H9 (cell line): ENCODE measurements at regions not wholly inside any gene's neighbourhood (a gene's known extent, or its start where the extent isn't known, plus 50 kb on each side); places are given as distances from the start of the nearest gene placed in this dataset.

Experiments used
- DNase-seq: peaks from one replicate; pipeline ENCODE4 v3.0.0-alpha.2; 2017
- H2AFZ ChIP-seq: one replicate; pipeline ENCODE4 v1.6.1; 2013; ENCODE audit warnings: mild to moderate bottlenecking, low read length, control low read depth, moderate library complexity
- H2AK5ac ChIP-seq: 2 replicates; pipeline ENCODE4 v1.6.1; 2013; ENCODE audit warnings: low read length, control low read depth, mixed read lengths; ENCODE audit not compliant: insufficient read length
- H2BK120ac ChIP-seq: one replicate; pipeline ENCODE4 v1.6.1; 2013; ENCODE audit warnings: low read depth, mild to moderate bottlenecking, low read length, control low read depth, inconsistent platforms; ENCODE audit not compliant: poor library complexity, severe bottlenecking
- H2BK12ac ChIP-seq: 2 replicates; pipeline ENCODE4 v1.6.1; 2013; ENCODE audit warnings: low read length, control low read depth, mixed read lengths, low read depth; ENCODE audit not compliant: insufficient read length
- H2BK15ac ChIP-seq: 2 replicates; pipeline ENCODE4 v1.6.1; 2013; ENCODE audit warnings: low read depth, low read length, control low read depth
- H2BK20ac ChIP-seq: one replicate; pipeline ENCODE4 v1.6.1; 2013; ENCODE audit warnings: low read depth, mild to moderate bottlenecking, low read length, control low read depth, inconsistent platforms; ENCODE audit not compliant: poor library complexity, severe bottlenecking
- H2BK5ac ChIP-seq: 2 replicates; pipeline ENCODE4 v1.6.1; 2013; ENCODE audit warnings: low read length, control low read depth, mixed read lengths; ENCODE audit not compliant: insufficient read length
- H3K14ac ChIP-seq: 2 replicates; pipeline ENCODE4 v1.6.1; 2013; ENCODE audit warnings: low read length, control low read depth; ENCODE audit not compliant: insufficient read depth
- H3K18ac ChIP-seq: 2 replicates; pipeline ENCODE4 v1.6.1; 2013; ENCODE audit warnings: low read depth, mild to moderate bottlenecking, mixed read lengths, low read length, control low read depth; ENCODE audit not compliant: insufficient read length
- H3K23ac ChIP-seq: 2 replicates; pipeline ENCODE4 v1.6.1; 2013; ENCODE audit warnings: low read length, control low read depth, mixed read lengths, low read depth; ENCODE audit not compliant: insufficient read length
- H3K23me2 ChIP-seq: 2 replicates; pipeline ENCODE4 v1.6.1; 2013; ENCODE audit warnings: low read depth, mild to moderate bottlenecking, mixed read lengths, low read length, control low read depth; ENCODE audit not compliant: insufficient read length, poor library complexity, severe bottlenecking
- H3K27ac ChIP-seq: 2 replicates; pipeline ENCODE4 v1.5.1; 2013; ENCODE audit warnings: low read length, control low read depth, mixed read lengths, low read depth; ENCODE audit not compliant: insufficient read length
- H3K27me3 ChIP-seq: 2 replicates; pipeline ENCODE4 v1.6.1; 2013; ENCODE audit warnings: low read length, control low read depth, inconsistent platforms; ENCODE audit not compliant: insufficient read depth
- H3K4ac ChIP-seq: 2 replicates; pipeline ENCODE4 v1.6.1; 2013; ENCODE audit warnings: low read depth, mild to moderate bottlenecking, control low read depth, inconsistent platforms, low read length, moderate library complexity
- H3K4me1 ChIP-seq: 2 replicates; pipeline ENCODE4 v1.6.1; 2013; ENCODE audit warnings: low read length, control low read depth, inconsistent platforms; ENCODE audit not compliant: insufficient read depth
- H3K4me2 ChIP-seq: 2 replicates; pipeline ENCODE4 v1.6.1; 2013; ENCODE audit warnings: low read length, control low read depth, mixed read lengths; ENCODE audit not compliant: insufficient read length, insufficient read depth
- H3K56ac ChIP-seq: 2 replicates; pipeline ENCODE4 v1.6.1; 2013; ENCODE audit warnings: low read depth, mild to moderate bottlenecking, mixed read lengths, low read length, control low read depth; ENCODE audit not compliant: insufficient read length
- H3K79me1 ChIP-seq: 2 replicates; pipeline ENCODE4 v1.6.1; 2013; ENCODE audit warnings: low read depth, mild to moderate bottlenecking, moderate library complexity, low read length, control low read depth, inconsistent platforms; ENCODE audit not compliant: insufficient read depth, poor library complexity, severe bottlenecking
- H3K79me2 ChIP-seq: 2 replicates; pipeline ENCODE4 v1.6.1; 2013; ENCODE audit warnings: low read length, control low read depth, inconsistent platforms; ENCODE audit not compliant: insufficient read depth
- H3K9ac ChIP-seq: 2 replicates; pipeline ENCODE4 v1.6.1; 2013; ENCODE audit warnings: low read length, control low read depth, mixed read lengths; ENCODE audit not compliant: insufficient read length; ENCODE audit errors: extremely low read depth
- H3K9me3 ChIP-seq: one replicate; pipeline ENCODE4 v1.6.1; 2013; ENCODE audit warnings: low read depth, low read length, inconsistent platforms; ENCODE audit not compliant: control insufficient read depth
- H3T11ph ChIP-seq: one replicate; pipeline ENCODE4 v1.6.1; 2013; ENCODE audit warnings: mild to moderate bottlenecking, low read length, control low read depth, inconsistent platforms
- H4K20me1 ChIP-seq: one replicate; pipeline ENCODE4 v1.6.1; 2013; ENCODE audit not compliant: control insufficient read depth, insufficient read length, insufficient read depth
- H4K5ac ChIP-seq: 2 replicates; pipeline ENCODE4 v1.6.1; 2013; ENCODE audit warnings: low read depth, mild to moderate bottlenecking, mixed read lengths, low read length, control low read depth; ENCODE audit not compliant: insufficient read length
- H4K8ac ChIP-seq: replicated peaks from 2 replicates; pipeline ENCODE4 v1.6.1; 2013; ENCODE audit warnings: low read length, control low read depth, mixed read lengths, low read depth; ENCODE audit not compliant: insufficient read length
- H4K91ac ChIP-seq: 2 replicates; pipeline ENCODE4 v1.6.1; 2013; ENCODE audit warnings: low read depth, mild to moderate bottlenecking, moderate library complexity, mixed read lengths, low read length, control low read depth; ENCODE audit not compliant: insufficient read length
- H3K27ac Mint-ChIP-seq, 3 experiments: 2 replicates in 2 of 3; 3 replicates in 1 of 3; pipeline ENCODE4 v1.8.0; 2020 to 2021; ENCODE audit warnings: mixed read lengths in 3 of 3, mild to moderate bottlenecking in 1 of 3, moderate library complexity in 1 of 3
- H3K27me3 Mint-ChIP-seq: 2 replicates; pipeline ENCODE4 v1.8.0; 2021; ENCODE audit warnings: low read depth, mild to moderate bottlenecking, moderate library complexity, mixed read lengths
- H3K36me3 Mint-ChIP-seq, 3 experiments: 2 replicates in 2 of 3; 3 replicates in 1 of 3; pipeline ENCODE4 v1.8.0; 2020 to 2021; ENCODE audit warnings: low read depth in 3 of 3, mixed read lengths in 3 of 3; ENCODE audit not compliant: insufficient read depth in 1 of 3
- H3K4me1 Mint-ChIP-seq, 2 experiments: 2 replicates each; pipeline ENCODE4 v1.8.0; 2020; ENCODE audit warnings: mixed read lengths in 2 of 2
- H3K4me3 Mint-ChIP-seq, 2 experiments: 2 replicates in 1 of 2; 3 replicates in 1 of 2; pipeline ENCODE4 v1.8.0; 2020 to 2021; ENCODE audit warnings: mild to moderate bottlenecking in 2 of 2, mixed read lengths in 2 of 2, moderate library complexity in 1 of 2
- H3K9me3 Mint-ChIP-seq, 2 experiments: 2 replicates in 1 of 2; 3 replicates in 1 of 2; pipeline ENCODE4 v1.8.0; 2020; ENCODE audit warnings: mild to moderate bottlenecking in 2 of 2, mixed read lengths in 2 of 2, moderate library complexity in 1 of 2
- CTCF ChIP-seq: fragments of 200-600 bp; sonication (generic); conservative IDR thresholded peaks from 3 replicates; pipeline ENCODE4 v1.8.0; 2021; ENCODE audit warnings: antibody characterized with exemption, mild to moderate bottlenecking
- WGBS: extraction: QIAGEN DNeasy Blood & Tissue Kit; methylation state at CpG from one replicate; pipeline ENCODE4 v1.1.7; 2013; ENCODE audit warnings: missing lambda C conversion rate, low lambda C conversion rate, mixed read lengths; ENCODE audit not compliant: insufficient read length; ENCODE audit errors: extremely low coverage; 5-methylcytosine and 5-hydroxymethylcytosine counted together

- Histone ChIP-seq H3K79me2 (no peaks in the 10 kb centered on the region), H3K9ac (no peak overlapping the region), H4K5ac (no peak overlapping the region), H3K27me3 (no peaks in the 10 kb centered on the region), H2BK15ac (no peak overlapping the region), H3K56ac (no peak overlapping the region), H3K23me2 (no peaks in the 10 kb centered on the region), H4K91ac (no peak overlapping the region), H3T11ph (no peak overlapping the region), H3K4me2 (no peak overlapping the region), H3K23ac (no peak overlapping the region), H2BK5ac (no peak overlapping the region), H3K4ac (no peak overlapping the region), H2AK5ac (no peak overlapping the region), H2BK20ac (no peak overlapping the region), H4K20me1 (no peaks in the 10 kb centered on the region), H3K14ac (no peak overlapping the region), H2BK12ac (no peak overlapping the region), H3K79me1 (no peaks in the 10 kb centered on the region), H4K8ac (no peak overlapping the region), H3K18ac (no peak overlapping the region), H2AFZ (no peak overlapping the region), H3K4me1 (no peaks in the 10 kb centered on the region), H3K27ac (no peak overlapping the region), H2BK120ac (no peak overlapping the region), H3K9me3 (no peaks in the 10 kb centered on the region)
- TF ChIP-seq CTCF, result no peak
- no CpG with 5 or more reads among the region's 5 CpGs for WGBS
- DNase-seq, result no peak
- no peak overlapping the region for H3K27ac Mint-ChIP-seq
- H3K36me3 Mint-ChIP-seq, result peaks cover 0 to 4% (median 3%) of the 10 kb centered on the region in 3 experiments; a peak in 3 of 7 replicates
- H3K4me1 Mint-ChIP-seq, result peaks cover 3 to 8% of the 10 kb centered on the region in 2 experiments; a peak in 1 of 4 replicates
- H3K4me3 Mint-ChIP-seq, result no peak overlapping the region
- peaks cover 3 to 4% of the 10 kb centered on the region in 2 experiments; a peak in 4 of 5 replicates for H3K9me3 Mint-ChIP-seq
- no peaks in the 10 kb centered on the region for H3K27me3 Mint-ChIP-seq
Observed at GRCh38 chr10:88147000-88147798, 283.8 kb downstream of the PTEN start.
